ENCODE measurements at regions not wholly inside any gene's neighbourhood (a gene's known extent, or its start where the extent isn't known, plus 50 kb on each side); places are given as distances from the start of the nearest gene placed in this dataset.

DNA sequence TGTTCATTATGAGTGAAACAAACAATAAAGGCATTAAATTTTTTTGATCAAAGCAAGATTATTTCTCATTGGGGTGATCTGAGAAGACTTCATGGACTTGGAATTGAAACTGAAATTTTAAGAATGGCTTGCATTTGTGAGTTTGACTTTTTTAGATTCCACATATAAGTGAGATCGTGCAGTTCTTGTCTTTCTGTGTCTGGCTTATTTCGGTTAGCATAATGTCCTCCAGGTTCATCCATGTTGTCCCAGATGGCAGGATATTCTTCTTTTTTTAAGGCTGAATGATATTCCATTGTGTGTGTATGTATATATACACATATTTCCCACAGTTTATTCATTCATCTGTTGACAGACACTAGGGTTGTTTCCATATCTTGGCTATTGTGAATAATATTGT, 716.5 kb downstream of the PRELID2 start:
- TF ChIP-seq CTCF (IDR thresholded peaks at IDR 0.05) (no peak), POLR2A (IDR thresholded peaks at IDR 0.05) (no peak)
